ENCODE measurements at regions not wholly inside any gene's neighbourhood (a gene's known extent, or its start where the extent isn't known, plus 50 kb on each side); places are given as distances from the start of the nearest gene placed in this dataset.
"Not testable (repeated sequence)": the region's sequence is repeated elsewhere in the genome, so short reads cannot be mapped to it uniquely, and the experiment has no call there.

GRCh38 chr14:87407344-87407743 lies 585.6 kb downstream of the GALC start:
- DNase-seq, result no peak

DNA sequence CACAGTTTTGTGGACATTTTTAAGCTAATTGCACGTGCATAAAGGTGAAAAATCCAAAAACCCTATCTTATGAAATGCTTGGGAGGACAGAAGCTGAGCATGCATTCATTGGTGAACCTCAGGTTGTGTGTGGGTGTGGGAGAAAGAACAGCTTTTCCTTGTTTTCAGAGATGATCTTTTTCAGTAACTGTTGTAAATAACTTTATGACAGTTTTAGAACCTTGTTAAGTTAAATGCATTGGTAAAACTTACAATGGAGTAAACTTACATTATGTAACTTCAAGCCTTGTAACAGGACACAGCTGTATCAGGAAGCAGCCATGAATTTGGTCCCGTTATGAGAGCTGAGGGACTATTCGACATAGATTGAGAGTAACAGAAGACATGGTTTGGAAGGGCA lies 587.4 kb downstream of the GALC start:
- DNase-seq, result no peak

DNA sequence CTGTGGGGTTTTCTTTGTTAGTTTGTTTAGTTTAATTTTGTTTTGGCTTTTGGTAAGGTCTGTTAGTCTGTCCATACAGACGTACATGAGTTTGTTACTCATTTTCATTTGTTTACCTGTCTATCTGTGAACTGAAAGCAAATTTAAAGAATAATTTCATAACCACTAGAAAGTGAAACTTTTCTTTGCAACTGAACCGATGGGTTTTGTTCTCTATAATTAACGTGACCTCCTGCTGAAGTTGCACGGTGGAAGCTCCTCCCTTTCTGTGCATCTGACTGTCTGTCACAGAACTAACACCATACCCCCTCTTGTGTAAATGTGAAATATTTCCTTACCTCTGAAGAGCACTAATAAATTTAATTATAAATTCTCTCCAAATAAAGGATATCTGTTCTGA lies 595.5 kb downstream of the GALC start:
- no peak for DNase-seq

GRCh38 chr14:87391066-87391465 lies 601.9 kb downstream of the GALC start:
- DNase-seq, result no peak

DNA sequence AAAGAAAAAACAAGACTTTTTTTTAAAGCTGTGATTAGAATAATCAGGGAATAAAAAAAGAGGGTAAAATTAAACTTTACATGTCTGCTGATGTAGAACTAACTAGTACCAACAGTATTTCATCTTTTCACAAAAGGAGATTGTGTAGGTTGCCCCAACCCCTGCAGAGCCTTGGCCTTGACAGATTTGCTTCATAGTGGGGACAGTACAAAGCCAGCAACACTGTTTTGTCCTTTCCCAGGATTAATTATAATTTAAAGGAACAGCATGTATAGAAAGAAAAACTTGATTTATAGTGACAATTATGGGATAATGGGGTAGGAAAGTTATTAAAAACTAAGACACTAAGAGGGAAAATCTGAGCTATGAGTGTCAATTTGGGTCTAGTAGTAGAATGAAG lies 604.0 kb downstream of the GALC start:
- DNase-seq, result no peak

DNA sequence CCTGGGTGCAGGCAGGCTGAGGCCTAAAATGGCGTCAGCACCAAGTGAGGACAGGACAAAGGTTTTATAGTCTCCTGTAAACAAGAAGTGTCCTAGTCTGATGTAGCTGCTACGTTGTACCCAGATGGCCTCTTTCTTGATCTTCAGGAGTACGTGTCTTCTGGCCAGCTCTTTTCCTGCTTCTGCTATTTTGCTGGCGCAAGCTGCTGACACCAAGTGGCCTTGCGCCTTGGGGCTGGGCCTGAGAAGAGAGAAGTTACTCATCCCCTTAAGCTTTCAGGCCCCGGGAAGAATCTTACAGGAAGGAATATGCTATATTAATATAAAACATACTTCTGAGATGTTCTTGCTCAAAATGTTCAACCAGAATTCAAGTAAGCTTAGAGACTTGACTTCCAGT lies 605.2 kb downstream of the GALC start:
- DNase-seq, result no peak

- DNase-seq, result no peak
Observed at GRCh38 chr14:87386524-87386923, 606.5 kb downstream of the GALC start.

DNA sequence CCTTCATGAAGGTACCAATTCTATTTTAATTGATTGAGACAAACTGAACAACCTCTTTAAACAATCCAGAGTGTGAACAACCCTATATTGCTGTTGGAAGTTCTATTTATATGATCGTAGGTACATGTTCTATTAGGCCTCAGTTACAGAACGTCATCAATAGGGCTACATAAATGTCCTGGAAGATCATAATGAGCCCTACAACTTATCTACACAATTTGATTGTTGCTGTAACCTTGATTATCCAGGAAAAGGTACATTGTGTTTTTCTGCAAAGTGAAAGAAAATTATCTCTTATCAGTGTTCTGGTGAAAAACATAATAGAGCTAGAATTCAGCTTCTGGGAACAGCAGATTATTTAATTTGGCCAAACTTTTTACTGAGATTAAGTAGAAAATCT lies 612.9 kb downstream of the GALC start:
- DNase-seq, result no peak

- no peak for DNase-seq
Observed at GRCh38 chr14:87368751-87369150, 624.2 kb downstream of the GALC start.

DNA sequence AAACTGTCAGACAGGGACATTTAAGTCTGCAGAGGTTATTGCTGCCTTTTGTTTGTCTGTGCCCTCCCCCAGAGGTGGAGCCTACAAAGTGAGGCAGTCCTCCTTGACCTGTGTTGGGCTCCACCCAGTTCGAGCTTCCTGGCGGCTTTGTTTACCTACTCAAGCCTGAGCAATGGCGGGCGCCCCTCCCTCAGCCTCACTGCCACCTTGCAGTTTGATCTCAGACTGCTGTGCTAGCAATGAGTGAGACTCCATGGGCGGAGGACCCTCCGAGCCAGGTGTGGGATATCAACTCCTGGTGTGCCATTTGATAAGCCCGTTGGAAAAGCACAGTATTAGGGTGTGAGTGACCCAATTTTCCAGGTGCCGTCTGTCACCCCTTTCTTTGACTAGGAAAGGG lies 632.7 kb downstream of the GALC start:
- not testable (repeated sequence) for DNase-seq

GRCh38 chr14:87351007-87351406 lies 642.0 kb downstream of the GALC start:
- DNase-seq, result no peak

- no peak for DNase-seq
Observed at GRCh38 chr14:87349921-87350320, 643.1 kb downstream of the GALC start.

DNA sequence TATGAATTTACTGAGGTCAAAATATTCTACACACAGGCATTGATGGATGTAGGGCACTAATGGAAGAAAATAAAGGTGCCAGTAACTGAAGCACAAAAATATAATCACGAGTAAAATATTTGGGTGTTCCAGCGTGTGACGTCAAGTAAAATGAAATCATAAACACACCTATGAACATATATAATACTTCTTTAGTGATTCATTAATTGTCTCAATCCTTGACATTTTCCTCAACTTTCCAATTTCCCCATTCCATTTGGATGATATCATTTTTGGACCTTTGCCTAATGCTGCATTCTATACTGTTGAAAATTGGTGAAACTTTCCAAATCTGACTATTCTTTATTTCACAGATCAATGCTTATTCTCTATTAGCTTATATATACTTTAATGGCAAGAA lies 649.3 kb downstream of the GALC start:
- DNase-seq, result no peak

GRCh38 chr14:87334997-87335685 lies 657.8 kb downstream of the GALC start:
- DNase-seq, result no peak

DNA sequence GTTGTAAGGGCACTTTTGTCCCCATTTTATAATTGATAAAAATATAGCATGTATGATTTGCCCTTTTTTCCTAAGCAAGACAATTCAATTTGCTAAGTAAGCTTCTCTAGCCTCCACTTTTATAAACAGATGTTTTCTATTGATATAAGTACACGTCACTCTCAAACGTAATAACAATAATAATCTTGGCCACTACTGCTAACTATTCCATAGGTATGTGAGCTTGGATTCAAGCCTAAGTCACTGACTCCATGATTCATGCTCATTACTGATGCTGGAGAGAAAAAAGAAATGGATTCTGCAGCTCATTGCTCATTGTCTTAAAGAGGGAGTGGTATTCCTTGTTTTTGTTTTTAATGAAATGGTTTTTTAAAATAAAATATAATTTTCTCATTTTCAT lies 661.0 kb downstream of the GALC start:
- DNase-seq, result no peak

DNA sequence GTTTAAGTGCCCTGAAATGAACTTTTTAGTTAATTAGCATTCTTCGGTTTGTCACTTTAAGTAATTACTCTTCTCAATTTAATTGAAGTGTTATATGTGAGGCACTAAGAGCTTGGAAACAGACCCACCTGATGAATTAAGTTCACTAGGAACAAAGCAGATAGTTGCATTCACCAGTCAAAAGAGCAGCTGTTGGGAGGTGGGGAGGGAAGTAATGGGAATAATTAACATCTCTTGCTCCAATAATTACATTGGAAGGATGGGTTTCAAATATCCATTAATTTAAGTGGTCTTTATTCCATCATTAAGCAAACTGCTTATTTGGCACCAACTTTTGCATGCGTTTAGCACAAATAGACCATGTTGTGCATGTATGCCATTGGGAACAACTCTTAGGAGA lies 667.2 kb downstream of the GALC start:
- DNase-seq, result peak; percentile 73

DNA sequence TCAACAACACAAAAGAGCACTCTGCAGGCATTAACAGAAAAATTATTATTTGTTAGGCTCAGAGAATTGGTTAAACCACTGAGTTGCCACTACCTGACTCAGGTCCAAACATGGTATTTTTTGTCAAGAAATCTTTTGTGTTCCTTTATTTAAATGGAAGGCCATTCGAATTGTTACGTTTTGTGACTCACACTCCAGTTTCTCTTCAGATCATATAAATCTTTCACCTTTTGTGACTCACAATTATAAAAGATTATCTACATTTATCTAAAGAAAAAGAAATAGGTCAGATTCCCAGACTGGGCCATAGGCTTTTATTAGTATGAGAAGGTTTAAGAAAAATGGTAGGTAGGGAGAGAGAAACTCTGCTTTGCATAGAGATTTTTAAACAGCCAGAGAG lies 669.8 kb downstream of the GALC start:
- no peak for DNase-seq

- no peak for DNase-seq
Observed at GRCh38 chr14:87321548-87321947, 671.4 kb downstream of the GALC start.

GRCh38 chr14:87312894-87313205 lies 680.1 kb downstream of the GALC start:
- DNase-seq, result no peak

GRCh38 chr14:87312169-87312893 lies 680.7 kb downstream of the GALC start:
- DNase-seq, result no peak

DNA sequence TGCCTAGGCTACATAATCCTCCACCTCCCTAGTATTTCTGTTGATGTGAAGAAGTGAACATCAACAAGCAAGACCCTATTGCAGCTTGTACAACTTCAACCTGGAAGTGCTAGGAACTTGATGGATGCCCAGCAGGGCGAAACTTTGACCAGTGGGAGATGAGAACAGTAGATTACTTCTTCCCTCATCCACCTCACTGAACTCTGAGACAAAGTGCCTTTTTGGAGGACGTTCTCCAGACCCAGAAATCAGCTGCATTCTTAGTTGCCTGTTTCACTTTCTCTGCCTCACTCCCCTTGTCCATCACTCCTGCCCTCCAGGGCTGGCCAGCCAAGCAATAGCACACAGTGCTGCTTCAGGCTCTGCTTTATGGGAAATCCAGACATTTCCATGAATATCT lies 683.4 kb downstream of the GALC start:
- DNase-seq, result no peak

GRCh38 chr14:87306409-87307168 lies 686.4 kb downstream of the GALC start:
- DNase-seq, result no peak

DNA sequence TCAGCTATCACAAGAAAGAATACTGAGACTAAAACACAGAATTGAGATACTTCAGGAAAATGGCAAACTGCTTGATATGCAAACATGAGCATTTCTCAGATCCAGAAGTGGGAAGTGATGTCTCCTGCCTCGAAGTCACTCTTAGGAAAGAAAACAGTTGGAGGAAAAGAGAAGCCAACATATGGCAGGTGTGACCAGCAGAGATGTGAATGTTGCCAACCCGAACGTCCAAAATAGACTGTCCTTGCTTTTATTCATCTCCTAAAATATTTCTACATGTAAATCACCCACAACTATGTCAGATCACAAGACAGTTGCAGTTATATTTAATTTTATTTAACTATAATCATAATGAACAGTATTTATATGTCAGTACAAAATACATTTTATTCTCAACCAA lies 687.6 kb downstream of the GALC start:
- no peak for DNase-seq

DNA sequence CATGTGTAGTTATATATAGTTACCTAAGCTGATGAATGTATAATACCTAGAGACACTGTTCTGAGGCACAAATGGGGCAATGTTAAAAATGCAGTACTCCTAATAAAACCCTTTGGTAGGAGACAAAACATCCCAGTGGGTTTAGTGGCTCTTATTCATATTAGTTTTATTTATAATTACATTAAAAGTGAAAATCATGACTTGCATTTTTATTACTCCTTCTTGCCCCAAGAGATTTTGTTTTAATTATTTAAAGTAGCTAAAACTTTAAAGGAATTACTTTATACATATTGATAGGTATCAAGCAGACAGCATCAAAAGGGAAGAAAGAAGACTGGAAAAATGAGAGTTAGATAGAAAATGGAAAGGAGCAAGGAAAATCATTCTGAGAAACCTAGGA lies 688.6 kb downstream of the GALC start:
- DNase-seq, result no peak
